ENCODE measurements at regions not wholly inside any gene's neighbourhood (a gene's known extent, or its start where the extent isn't known, plus 50 kb on each side); places are given as distances from the start of the nearest gene placed in this dataset.

DNA sequence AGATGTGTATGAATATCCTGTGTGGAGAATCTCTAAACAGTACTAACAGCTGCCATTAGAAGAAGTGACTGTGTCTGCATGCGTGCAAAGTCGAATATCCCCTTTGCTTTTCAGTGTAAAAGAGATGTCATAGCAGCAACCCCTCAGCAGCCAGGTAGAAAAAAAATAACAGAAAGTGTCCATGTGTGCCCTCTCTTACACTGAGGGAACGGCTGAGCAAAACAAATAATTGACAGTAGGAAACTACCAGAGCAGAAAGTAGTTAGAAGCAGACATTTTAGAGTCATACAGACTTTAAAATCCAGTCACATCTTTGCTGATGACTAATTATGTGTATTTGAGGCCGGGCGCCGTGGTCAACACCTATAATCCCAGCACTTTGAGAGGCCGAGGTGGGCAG, 370.8 kb downstream of the GPM6A start:
- no peak for DNase-seq

DNA sequence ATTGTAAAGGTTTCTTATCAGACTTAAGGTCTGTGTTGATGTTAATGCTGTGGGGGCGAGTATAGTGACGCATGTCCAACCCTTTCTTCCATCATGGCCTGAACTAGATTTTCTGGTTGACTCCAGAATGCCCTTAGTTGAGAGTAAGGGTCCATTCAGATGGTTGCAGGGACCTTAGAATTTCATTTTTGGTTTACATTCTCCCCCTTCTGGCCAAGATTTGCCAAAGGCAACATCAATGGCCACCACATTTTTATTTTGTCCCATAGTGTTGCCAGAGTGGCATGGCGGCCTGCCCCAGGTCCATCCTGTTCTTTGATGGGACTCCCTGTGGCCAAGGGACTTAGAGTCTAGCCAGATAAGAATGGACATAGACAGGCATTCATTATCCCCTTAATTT, 368.5 kb downstream of the GPM6A start:
- no peak for DNase-seq

- DNase-seq = no peak
Measured at GRCh38 chr4:175444512-175444911, 367.6 kb downstream of the GPM6A start.

DNA sequence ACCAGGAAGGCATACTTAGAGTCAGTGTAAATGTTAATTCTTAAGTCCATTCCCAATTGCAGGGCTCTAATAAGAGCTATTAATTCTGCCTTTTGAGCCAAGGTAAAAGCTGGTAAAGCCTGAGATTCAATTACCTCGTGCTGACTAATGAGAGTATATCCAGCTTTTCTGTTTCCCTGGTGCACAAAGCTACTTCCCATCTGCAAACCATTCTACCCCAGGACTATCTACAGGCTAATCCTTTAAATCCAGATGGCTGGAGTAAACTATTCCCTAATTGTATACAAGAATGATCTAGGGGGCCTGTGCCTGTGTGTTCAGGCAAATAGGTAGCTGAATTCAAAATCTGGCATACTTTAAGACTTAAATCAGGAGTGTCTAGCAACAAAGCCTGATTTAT, 365.0 kb downstream of the GPM6A start:
- DNase-seq = no peak

GRCh38 chr4:175450446-175450845, 361.6 kb downstream of the GPM6A start:
- DNase-seq = no peak

DNA sequence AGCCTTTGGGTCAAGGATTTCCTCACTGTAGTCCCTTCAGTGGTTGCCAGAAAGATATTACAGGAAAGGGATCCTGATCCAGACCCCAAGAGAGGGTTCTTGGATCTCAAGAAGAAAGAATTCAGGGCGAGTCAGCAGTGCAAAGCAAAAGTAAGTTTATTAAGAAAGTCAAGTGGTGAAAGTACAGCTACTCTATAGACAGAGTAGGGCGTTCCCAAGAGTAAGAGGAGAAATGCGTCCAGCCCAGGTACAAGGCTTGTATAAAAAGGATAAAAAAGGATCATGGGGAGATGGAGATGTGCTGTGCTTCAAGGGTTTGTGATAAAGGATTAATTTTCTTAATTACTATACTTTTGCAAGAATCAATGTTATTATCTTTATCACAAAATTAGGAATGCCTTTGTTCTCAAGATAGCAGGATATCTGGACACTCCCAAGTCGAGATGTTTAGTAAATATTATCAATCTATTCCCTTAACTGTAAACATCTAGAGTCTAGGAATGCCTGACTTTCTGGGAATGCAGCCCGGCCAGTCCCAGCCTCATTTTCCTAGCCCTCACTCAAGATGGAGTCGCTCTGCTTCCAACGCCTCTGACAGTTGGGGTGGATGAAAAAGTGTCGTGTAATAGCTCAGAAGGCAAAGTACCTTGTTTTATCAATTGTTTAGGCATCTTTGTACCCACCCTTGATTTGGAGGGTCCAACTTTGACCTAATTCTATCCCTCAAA, 360.7 kb downstream of the GPM6A start:
- no peak for DNase-seq

GRCh38 chr4:175453456-175453855, 358.6 kb downstream of the GPM6A start:
- no peak for DNase-seq

- no peak for DNase-seq
Measured at GRCh38 chr4:175456131-175456530, 355.9 kb downstream of the GPM6A start.

DNA sequence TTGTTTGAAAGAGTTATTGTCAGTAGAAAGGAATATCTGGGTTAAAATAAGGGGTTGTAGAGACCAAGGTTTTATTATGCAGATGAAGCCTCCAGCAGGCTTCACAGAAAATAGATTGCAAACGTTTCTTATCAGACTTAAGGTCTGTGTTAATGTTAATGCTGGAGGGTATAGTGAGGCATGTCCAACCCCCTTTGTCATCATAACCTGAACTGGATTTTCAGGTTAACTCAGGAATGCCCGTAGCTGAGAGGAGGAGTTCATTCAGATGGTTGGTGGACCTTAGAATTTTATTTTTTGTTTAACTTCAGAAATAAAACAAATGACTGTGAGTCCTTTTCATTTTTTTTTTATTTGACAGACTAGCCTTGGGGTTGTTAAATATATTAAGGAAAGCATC, 354.1 kb downstream of the GPM6A start:
- DNase-seq = no peak

DNA sequence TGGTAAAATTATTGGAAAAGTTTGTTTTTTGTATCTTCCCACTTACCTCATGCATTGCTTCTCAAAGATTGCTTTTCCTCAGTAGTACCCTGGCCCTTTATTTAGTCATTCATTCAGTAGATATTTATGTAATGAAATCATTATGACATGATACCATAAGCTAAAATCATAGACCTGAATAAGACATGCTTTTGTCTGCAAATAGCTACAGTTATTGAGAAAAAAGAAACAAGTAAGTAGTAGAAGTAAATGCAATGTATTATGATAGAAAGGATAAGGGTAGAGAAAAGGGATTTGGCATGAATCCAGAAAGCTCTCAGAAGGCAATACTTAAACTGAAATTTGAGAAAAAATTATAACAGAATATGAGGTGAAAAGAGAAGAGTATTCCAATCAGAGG, 352.5 kb downstream of the GPM6A start:
- no peak for DNase-seq

DNA sequence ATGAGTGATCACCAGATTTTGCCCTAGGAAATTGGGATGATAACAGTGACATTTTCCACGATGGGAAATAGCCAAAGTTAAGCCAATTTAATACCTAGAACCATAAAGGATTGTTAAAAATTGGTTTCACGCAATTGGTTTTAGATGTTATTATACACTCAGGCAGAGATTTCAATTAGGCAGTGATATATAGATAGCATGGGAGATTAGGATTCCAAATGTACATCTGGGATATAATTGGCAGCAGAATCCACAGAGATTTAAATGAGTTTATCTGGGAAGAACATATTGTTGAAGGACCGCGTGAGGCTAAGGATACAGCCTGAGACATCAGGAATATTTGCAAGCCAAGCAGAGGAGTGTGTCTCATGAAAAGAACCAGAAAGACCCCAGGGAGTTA, 351.6 kb downstream of the GPM6A start:
- no peak for DNase-seq

GRCh38 chr4:175469514-175469913, 342.6 kb downstream of the GPM6A start:
- DNase-seq = no peak

- DNase-seq = no peak
Measured at GRCh38 chr4:175470131-175470530, 341.9 kb downstream of the GPM6A start.

GRCh38 chr4:175480404-175480803, 331.7 kb downstream of the GPM6A start:
- DNase-seq = no peak

GRCh38 chr4:175499735-175500352, 312.2 kb downstream of the GPM6A start:
- DNase-seq = no peak

DNA sequence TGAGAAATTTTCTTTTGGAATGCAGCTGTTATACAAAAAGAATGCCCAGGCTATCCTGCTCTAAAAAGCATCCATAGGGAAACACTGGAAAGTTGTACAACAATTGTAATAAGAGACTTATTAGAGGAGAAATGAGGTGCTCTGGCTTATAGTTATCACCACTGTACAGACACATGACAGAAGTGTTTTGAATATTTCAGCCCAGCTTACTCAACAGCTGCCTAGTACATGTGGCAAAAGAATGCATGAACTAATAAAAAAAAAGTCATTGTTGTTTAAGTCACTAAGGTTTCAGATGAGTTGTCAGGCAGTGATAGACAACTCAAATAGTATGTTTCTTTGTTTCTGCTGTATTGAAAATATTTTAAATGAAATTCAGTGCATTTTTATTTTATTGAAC, 307.7 kb downstream of the GPM6A start:
- DNase-seq = no peak

GRCh38 chr4:175509320-175509719, 302.7 kb downstream of the GPM6A start:
- DNase-seq = no peak

- no peak for DNase-seq
Measured at GRCh38 chr4:175511861-175512260, 300.2 kb downstream of the GPM6A start.

- no peak for DNase-seq
Measured at GRCh38 chr4:175514174-175514573, 297.9 kb downstream of the GPM6A start.

- no peak for DNase-seq
Measured at GRCh38 chr4:175530655-175531054, 281.4 kb downstream of the GPM6A start.

DNA sequence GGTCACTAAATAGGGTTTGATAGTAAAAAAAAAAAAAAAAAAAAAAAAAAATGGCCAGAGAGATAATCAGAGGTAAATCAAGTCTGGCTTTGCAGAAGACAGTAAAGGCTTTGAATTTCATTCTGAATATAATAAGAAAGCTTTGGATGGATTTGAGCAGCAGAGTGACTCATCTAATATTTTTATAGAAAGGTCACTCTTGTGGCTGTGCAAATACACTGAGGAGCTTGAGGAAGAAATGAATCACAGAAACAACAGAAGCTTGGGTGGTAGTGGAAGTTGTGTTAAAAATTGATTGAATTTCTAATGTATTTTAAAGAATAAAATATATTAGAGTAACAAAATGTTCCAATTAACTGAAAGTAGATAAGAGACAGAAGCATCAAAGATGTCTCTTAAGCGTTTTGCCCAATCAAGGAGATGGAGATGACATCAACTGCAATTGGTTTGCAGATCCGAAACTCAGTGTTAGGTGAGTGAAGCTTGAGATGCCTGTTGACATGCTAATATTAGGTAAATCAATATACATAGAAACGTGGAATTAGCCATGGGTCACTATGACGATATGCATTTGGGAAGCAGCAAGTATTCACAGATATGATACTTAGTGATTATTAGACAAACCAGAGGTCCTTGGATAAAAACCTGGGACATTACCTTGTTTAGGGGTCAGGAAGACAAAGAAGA, 280.5 kb downstream of the GPM6A start:
- no peak for DNase-seq

DNA sequence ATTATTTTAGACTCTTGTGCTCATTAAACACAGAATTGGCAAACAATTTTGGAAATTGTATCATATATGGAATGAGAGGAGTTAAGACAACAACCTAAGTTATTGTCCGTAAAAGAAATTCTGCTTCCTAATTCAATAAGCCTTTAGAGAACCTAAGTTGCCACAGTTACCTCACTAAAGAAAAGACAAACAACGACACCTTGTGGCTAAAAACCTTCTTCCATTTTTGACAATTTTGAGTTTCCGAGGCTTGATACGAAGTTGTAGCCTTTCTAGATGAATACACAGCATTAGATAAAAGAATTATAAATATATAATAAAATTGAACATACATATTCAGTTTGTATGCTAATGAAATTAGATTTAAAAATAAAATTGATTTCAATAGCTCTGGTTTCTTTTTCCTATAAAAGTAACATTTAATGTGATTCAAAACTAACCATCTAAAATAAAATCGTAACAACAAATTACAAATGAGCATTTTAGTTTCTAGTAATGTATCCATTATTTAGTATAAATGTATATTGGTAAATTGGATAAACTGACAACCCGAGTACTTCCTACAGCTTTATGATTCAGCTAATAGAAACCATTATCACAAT, 275.1 kb downstream of the GPM6A start:
- peak; percentile 48 for DNase-seq

DNA sequence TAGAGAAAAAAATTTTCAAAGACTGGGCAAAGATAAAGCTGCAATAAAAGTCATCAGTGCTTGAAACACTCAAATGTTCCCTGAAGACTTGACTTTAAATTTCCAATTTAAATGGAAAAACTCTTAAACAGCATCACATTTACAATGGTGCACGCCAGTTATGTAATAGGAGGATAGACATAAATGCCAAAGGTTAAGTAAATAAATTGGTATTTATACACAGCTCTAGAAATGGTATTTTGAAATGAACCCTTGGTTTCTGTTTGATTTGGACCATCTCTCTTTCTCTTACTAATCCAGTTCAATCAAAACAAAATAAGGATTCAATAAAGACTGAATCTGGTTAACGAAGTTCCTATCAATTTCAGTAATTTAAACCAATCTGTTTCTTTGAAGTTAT, 272.6 kb downstream of the GPM6A start:
- no peak for DNase-seq
